ENCODE measurements at regions not wholly inside any gene's neighbourhood (a gene's known extent, or its start where the extent isn't known, plus 50 kb on each side); places are given as distances from the start of the nearest gene placed in this dataset.

DNA sequence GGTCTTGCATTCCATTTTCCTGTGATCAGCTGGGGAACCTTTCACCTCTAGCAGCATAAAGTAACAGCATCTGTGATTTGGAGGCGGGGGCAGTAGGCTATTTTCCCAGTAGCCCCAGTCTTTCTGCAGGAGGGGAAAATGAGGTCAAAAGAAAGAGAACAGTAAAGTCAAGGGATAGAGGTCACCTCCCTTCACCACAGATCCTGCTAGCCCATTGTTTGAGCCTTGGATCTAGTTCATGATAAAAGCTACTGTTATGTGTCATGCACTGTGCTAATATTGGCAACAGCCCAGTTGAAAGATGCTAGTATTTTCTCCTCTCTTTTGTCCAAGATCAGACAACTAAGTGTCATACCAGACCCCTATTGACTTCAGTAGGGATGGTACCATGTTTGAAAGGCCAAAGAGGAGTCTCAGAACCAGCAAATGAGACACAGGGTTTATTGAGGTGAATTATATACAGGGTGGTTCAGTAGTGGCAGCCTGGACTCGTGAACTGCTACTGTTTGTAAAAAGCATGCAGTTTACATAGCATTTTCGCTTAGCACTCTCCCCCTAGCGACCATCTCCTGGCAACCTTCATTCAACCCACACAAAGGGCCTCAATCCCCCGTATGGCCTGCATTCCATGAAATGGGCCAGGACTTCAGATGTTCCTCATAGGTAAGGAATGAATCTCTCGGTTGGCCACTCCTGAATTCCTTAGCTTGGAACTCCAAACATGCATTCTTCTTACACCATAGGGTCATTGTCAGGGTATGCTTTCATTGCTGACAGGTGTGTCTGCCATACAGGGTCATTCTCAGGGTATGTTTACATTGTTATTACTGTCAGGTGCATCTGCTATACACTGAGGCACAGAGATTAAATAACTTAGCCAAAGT lies 170.0 kb upstream of the FRMPD4 start:
- H3K9me3 ChIP-seq (ENCODE audit: control insufficient read depth, low read depth, low read length): no peaks in the 10 kb centered on the region
- no peak overlapping the region for H3K27ac Mint-ChIP-seq

More for the DNA sequence above, 170.0 kb upstream of the FRMPD4 start:
- H3T11ph ChIP-seq (ENCODE audit: low read length): no peak overlapping the region
- H2BK12ac ChIP-seq (ENCODE audit: insufficient read length, low read depth, low read length): no peak overlapping the region
- no peaks in the 10 kb centered on the region for H3K4me1 ChIP-seq (ENCODE audit: insufficient read depth, low read length)
- H3K23ac ChIP-seq (ENCODE audit: insufficient read length, low read depth, low read length): no peak overlapping the region
- H3K79me2 ChIP-seq (ENCODE audit: insufficient read depth, low read length): no peaks in the 10 kb centered on the region
- H2BK20ac ChIP-seq (ENCODE audit: low read depth, low read length, poor library complexity, severe bottlenecking): no peak overlapping the region
- H3K27me3 ChIP-seq (ENCODE audit: insufficient read depth, low read length): no peaks in the 10 kb centered on the region
- H3K9me3 Mint-ChIP-seq: peaks cover 52 to 58% of the 10 kb centered on the region in 2 experiments
- TF ChIP-seq, protein P1, sequence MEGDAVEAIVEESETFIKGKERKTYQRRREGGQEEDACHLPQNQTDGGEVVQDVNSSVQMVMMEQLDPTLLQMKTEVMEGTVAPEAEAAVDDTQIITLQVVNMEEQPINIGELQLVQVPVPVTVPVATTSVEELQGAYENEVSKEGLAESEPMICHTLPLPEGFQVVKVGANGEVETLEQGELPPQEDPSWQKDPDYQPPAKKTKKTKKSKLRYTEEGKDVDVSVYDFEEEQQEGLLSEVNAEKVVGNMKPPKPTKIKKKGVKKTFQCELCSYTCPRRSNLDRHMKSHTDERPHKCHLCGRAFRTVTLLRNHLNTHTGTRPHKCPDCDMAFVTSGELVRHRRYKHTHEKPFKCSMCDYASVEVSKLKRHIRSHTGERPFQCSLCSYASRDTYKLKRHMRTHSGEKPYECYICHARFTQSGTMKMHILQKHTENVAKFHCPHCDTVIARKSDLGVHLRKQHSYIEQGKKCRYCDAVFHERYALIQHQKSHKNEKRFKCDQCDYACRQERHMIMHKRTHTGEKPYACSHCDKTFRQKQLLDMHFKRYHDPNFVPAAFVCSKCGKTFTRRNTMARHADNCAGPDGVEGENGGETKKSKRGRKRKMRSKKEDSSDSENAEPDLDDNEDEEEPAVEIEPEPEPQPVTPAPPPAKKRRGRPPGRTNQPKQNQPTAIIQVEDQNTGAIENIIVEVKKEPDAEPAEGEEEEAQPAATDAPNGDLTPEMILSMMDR (conservative IDR thresholded peaks at IDR 0.05): no peak
- H3K4me3 Mint-ChIP-seq: no peak overlapping the region
- no peak overlapping the region for H3K9ac ChIP-seq (ENCODE audit: extremely low read depth, insufficient read length, low read length)
- no peak overlapping the region for H4K8ac ChIP-seq (replicated peaks; ENCODE audit: insufficient read length, low read depth, low read length)
- 0 out of 7 replicates have a peak, but pooled peaks cover 0 to 1% (median 0%) of the 10 kb centered on the region in 3 experiments for H3K36me3 Mint-ChIP-seq (ENCODE audit: insufficient read depth in 1 of 3, low read depth in 3 of 3)
- no peak overlapping the region for H2BK120ac ChIP-seq (ENCODE audit: low read depth, low read length, poor library complexity, severe bottlenecking)
- no peak overlapping the region for H4K5ac ChIP-seq (ENCODE audit: insufficient read length, low read depth, low read length)
- H4K91ac ChIP-seq (ENCODE audit: insufficient read length, low read depth, low read length): no peak overlapping the region
- H2BK15ac ChIP-seq (ENCODE audit: low read depth, low read length): no peak overlapping the region
- H4K20me1 ChIP-seq (ENCODE audit: control insufficient read depth, insufficient read depth, insufficient read length): no peaks in the 10 kb centered on the region
- no peak overlapping the region for H3K4me2 ChIP-seq (ENCODE audit: insufficient read depth, insufficient read length, low read length)
- peaks cover 0 to 2% of the 10 kb centered on the region in 2 experiments; a peak in 2 of 4 replicates for H3K4me1 Mint-ChIP-seq
- no peak overlapping the region for H3K56ac ChIP-seq (ENCODE audit: insufficient read length, low read depth, low read length)
- no peak for DNase-seq
- H2BK5ac ChIP-seq (ENCODE audit: insufficient read length, low read length): no peak overlapping the region
- H3K4ac ChIP-seq (ENCODE audit: low read depth, low read length): no peak overlapping the region
- no peaks in the 10 kb centered on the region for H3K79me1 ChIP-seq (ENCODE audit: insufficient read depth, low read depth, low read length, poor library complexity, severe bottlenecking)
- H3K27ac ChIP-seq (ENCODE audit: insufficient read length, low read depth, low read length): no peak overlapping the region
- H2AK5ac ChIP-seq (ENCODE audit: insufficient read length, low read length): no peak overlapping the region
- WGBS (ENCODE audit: extremely low coverage, insufficient read length, low lambda C conversion rate): no CpG with 5 or more reads among the region's 6 CpGs
- no peak overlapping the region for H3K14ac ChIP-seq (ENCODE audit: insufficient read depth, low read length)
- H3K18ac ChIP-seq (ENCODE audit: insufficient read length, low read depth, low read length): no peak overlapping the region
- no peak overlapping the region for H2AFZ ChIP-seq (ENCODE audit: low read length)
- no peaks in the 10 kb centered on the region for H3K27me3 Mint-ChIP-seq (ENCODE audit: low read depth)
- no peaks in the 10 kb centered on the region for H3K23me2 ChIP-seq (ENCODE audit: insufficient read length, low read depth, low read length, poor library complexity, severe bottlenecking)

Measured in H9 (cell line).